CD4-positive, alpha-beta T cell (primary cell): ENCODE measurements at regions not wholly inside any gene's neighbourhood (a gene's known extent, or its start where the extent isn't known, plus 50 kb on each side); places are given as distances from the start of the nearest gene placed in this dataset.
A peak's percentile ranks its signal among the peaks of the same experiment; 100 is the strongest.

Source experiments
- ATAC-seq: fragments of 200-7000 bp; cut with Tn5 transposase; one replicate; pipeline ENCODE4 v1.10.0; 2022; ENCODE audit warnings: mild to moderate bottlenecking; ENCODE audit not compliant: poor library complexity
- CTCF ChIA-PET: fragments of 350-600 bp; sonication (Branson Sonifier 250); formaldehyde crosslinking; loops from one replicate; lab custom pipeline; 2021; ENCODE audit warnings: antibody characterized with exemption, inconsistent platforms; lab: Charles Lee
- POLR2A ChIA-PET: fragments of 350-600 bp; sonication (Branson Sonifier 250); formaldehyde crosslinking; loops from one replicate; lab custom pipeline; 2021; ENCODE audit warnings: antibody characterized with exemption, inconsistent platforms; lab: Charles Lee
- DNase-seq, 14 experiments: peaks; one replicate each; pipeline ENCODE4 v3.0.0-alpha.2; 2013 to 2020; ENCODE audit warnings: mixed read lengths in 2 of 14
- H3K27ac ChIP-seq, 2 donors: one replicate each; pipeline versions ENCODE4 v1.5.1 to v1.7.0; 2013; ENCODE audit warnings: low read length in 2 of 2, low read depth in 1 of 2, mild to moderate bottlenecking in 1 of 2
- H3K27me3 ChIP-seq, 2 experiments: 1 replicate in 1 of 2; 2 replicates in 1 of 2; pipeline versions ENCODE4 v1.6.1 to v1.7.0; 2013; ENCODE audit warnings: low read length in 2 of 2, control low read depth in 1 of 2, mild to moderate bottlenecking in 1 of 2, moderate library complexity in 1 of 2; ENCODE audit not compliant: insufficient read depth in 2 of 2, control insufficient read depth in 1 of 2
- H3K36me3 ChIP-seq: one replicate; pipeline ENCODE4 v1.6.1; 2013; ENCODE audit warnings: low read length, control low read depth; ENCODE audit not compliant: insufficient read depth
- H3K4me1 ChIP-seq: one replicate; pipeline ENCODE4 v1.6.1; 2013; ENCODE audit warnings: low read length, control low read depth; ENCODE audit not compliant: insufficient read depth
- H3K4me3 ChIP-seq: one replicate; pipeline ENCODE4 v1.5.1; 2013; ENCODE audit warnings: mild to moderate bottlenecking, low read length, moderate library complexity
- H3K9me3 ChIP-seq, 2 experiments: 1 replicate in 1 of 2; 2 replicates in 1 of 2; pipeline versions ENCODE4 v1.6.1 to v1.7.0; 2013; ENCODE audit warnings: low read length in 2 of 2, mild to moderate bottlenecking in 2 of 2, control low read depth in 1 of 2, moderate library complexity in 1 of 2; ENCODE audit not compliant: control insufficient read depth in 1 of 2, insufficient read depth in 1 of 2
- H3K27ac Mint-ChIP-seq: one replicate; pipeline ENCODE4 v1.8.0; 2020; ENCODE audit warnings: mixed read lengths
- H3K27me3 Mint-ChIP-seq: one replicate; pipeline ENCODE4 v1.8.0; 2021; ENCODE audit warnings: mixed read lengths
- H3K36me3 Mint-ChIP-seq: one replicate; pipeline ENCODE4 v1.8.0; 2021; ENCODE audit warnings: low read depth, mixed read lengths
- H3K4me1 Mint-ChIP-seq: one replicate; pipeline ENCODE4 v1.8.0; 2021; ENCODE audit warnings: low read depth, mixed read lengths
- H3K4me3 Mint-ChIP-seq: one replicate; pipeline ENCODE4 v1.8.0; 2020; ENCODE audit warnings: mild to moderate bottlenecking, mixed read lengths
- H3K9me3 Mint-ChIP-seq: one replicate; pipeline ENCODE4 v1.8.0; 2020; ENCODE audit warnings: mixed read lengths
- CTCF ChIP-seq: fragments of 200-600 bp; IDR thresholded peaks from one replicate; pipeline ENCODE4 v1.8.0; 2022; ENCODE audit warnings: antibody characterized with exemption, mild to moderate bottlenecking
- intact Hi-C, 2 experiments: fragments of 100-400 bp; cut with DNase I in 1 of 2; cut with micrococcal nuclease in 1 of 2; formaldehyde crosslinking; loops; one replicate each; pipeline versions ENCODE4 v1.15.1 to v1.9.0; 2023 to 2025; cut with DNase I, micrococcal nuclease

- no peak overlapping the region for H3K27ac ChIP-seq
- no peak for ATAC-seq
- no peak overlapping the region for H3K4me3 Mint-ChIP-seq
- H3K27ac Mint-ChIP-seq, result no peak overlapping the region
- TF ChIP-seq CTCF, result peak; percentile 43
- ChIA-PET POLR2A (no interaction called here), CTCF (no interaction called here)
- no peaks in the 10 kb centered on the region for H3K36me3 Mint-ChIP-seq
- H3K27me3 ChIP-seq, result no peaks in the 10 kb centered on the region
- H3K4me1 Mint-ChIP-seq, result no peaks in the 10 kb centered on the region
- H3K4me3 ChIP-seq, result no peak overlapping the region
- H3K9me3 Mint-ChIP-seq, result no peaks in the 10 kb centered on the region
- DNase-seq, result no peak
- no peaks in the 10 kb centered on the region for H3K36me3 ChIP-seq
- H3K4me1 ChIP-seq, result no peaks in the 10 kb centered on the region
- intact Hi-C loops, result loop anchor here in 1 of 2 experiments (10.0 kb wide), 1 partner anchor 1681 kb away; no protein-coding TSS in a partner anchor
- peaks cover 8% of the 10 kb centered on the region for H3K27me3 Mint-ChIP-seq
- H3K9me3 ChIP-seq, result no peaks in the 10 kb centered on the region
Observed at GRCh38 chr2:157055660-157056199, 201.8 kb upstream of the GALNT5 start.

GRCh38 chr2:157056200-157056676, 201.3 kb upstream of the GALNT5 start:
- no peak for TF ChIP-seq CTCF
- no peak overlapping the region for H3K4me3 Mint-ChIP-seq
- Histone ChIP-seq H3K27me3 (no peaks in the 10 kb centered on the region), H3K9me3 (no peaks in the 10 kb centered on the region), H3K27ac (no peak overlapping the region), H3K4me3 (no peak overlapping the region), H3K4me1 (no peaks in the 10 kb centered on the region), H3K36me3 (no peaks in the 10 kb centered on the region)
- ChIA-PET CTCF (no interaction called here), POLR2A (no interaction called here)
- DNase-seq (no peak), ATAC-seq (no peak)
- no peaks in the 10 kb centered on the region for H3K36me3 Mint-ChIP-seq
- peaks cover 8% of the 10 kb centered on the region for H3K27me3 Mint-ChIP-seq
- H3K4me1 Mint-ChIP-seq, result no peaks in the 10 kb centered on the region
- no peak overlapping the region for H3K27ac Mint-ChIP-seq
- H3K9me3 Mint-ChIP-seq, result no peaks in the 10 kb centered on the region
- intact Hi-C loops, result loop anchor here in 1 of 2 experiments (10.0 kb wide), 1 partner anchor 1681 kb away; no protein-coding TSS in a partner anchor

- H3K36me3 ChIP-seq, result no peaks in the 10 kb centered on the region
- H3K27ac ChIP-seq, result no peak overlapping the region
- ATAC-seq (no peak), DNase-seq (no peak)
- H3K27me3 ChIP-seq, result no peaks in the 10 kb centered on the region
- Mint-ChIP-seq H3K9me3 (no peaks in the 10 kb centered on the region), H3K27me3 (peaks cover 8% of the 10 kb centered on the region), H3K4me1 (no peaks in the 10 kb centered on the region), H3K36me3 (no peaks in the 10 kb centered on the region), H3K27ac (no peak overlapping the region), H3K4me3 (no peak overlapping the region)
- no peak overlapping the region for H3K4me3 ChIP-seq
- ChIA-PET CTCF (no interaction called here), POLR2A (no interaction called here)
- H3K9me3 ChIP-seq, result no peaks in the 10 kb centered on the region
- no peak for TF ChIP-seq CTCF
- intact Hi-C loops, result loop anchor here in 1 of 2 experiments (10.0 kb wide), 1 partner anchor 1683 kb away; no protein-coding TSS in a partner anchor
- no peaks in the 10 kb centered on the region for H3K4me1 ChIP-seq
Observed at GRCh38 chr2:157058161-157058560, 199.3 kb upstream of the GALNT5 start.
